KG1 (cell line): ENCODE measurements at regions not wholly inside any gene's neighbourhood (a gene's known extent, or its start where the extent isn't known, plus 50 kb on each side); places are given as distances from the start of the nearest gene placed in this dataset.
"Not testable (repeated sequence)": the region's sequence is repeated elsewhere in the genome, so short reads cannot be mapped to it uniquely, and the experiment has no call there.

ENCODE experiments used
- DNase-seq: peaks from one replicate; lab custom pipeline; 2025; lab: John Stamatoyannopoulos, UW

DNA sequence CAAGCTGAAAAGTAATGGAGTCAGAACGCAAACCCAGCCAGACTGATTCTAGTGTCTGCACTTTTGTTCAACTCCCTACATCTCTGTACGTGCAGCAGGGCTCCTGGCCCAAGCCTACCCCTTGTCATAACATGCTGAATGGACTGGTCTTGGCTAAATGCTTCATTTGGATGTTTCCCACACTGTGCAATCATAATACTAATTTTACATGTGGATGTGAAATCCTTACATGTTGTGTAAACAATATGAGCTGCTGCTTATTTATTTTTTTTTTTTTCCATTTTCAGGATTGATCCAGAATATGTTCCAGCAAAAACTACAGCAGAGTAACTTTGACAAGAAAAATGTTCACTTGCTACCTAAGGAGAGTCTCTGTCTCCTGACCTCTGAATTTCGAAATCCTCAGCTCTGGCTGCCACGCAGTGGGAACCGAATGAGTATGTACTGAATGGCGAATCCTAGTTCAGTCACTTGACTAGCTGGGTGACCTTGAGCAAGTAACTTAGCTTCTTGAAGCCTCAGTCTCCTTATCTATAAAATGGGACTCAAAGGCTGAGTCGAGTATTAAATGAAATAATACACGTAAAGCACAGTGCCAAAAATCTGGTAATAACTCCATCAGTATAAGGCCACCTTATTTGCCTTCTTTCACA, 133.4 kb downstream of the EHF start:
- DNase-seq: no peak

DNA sequence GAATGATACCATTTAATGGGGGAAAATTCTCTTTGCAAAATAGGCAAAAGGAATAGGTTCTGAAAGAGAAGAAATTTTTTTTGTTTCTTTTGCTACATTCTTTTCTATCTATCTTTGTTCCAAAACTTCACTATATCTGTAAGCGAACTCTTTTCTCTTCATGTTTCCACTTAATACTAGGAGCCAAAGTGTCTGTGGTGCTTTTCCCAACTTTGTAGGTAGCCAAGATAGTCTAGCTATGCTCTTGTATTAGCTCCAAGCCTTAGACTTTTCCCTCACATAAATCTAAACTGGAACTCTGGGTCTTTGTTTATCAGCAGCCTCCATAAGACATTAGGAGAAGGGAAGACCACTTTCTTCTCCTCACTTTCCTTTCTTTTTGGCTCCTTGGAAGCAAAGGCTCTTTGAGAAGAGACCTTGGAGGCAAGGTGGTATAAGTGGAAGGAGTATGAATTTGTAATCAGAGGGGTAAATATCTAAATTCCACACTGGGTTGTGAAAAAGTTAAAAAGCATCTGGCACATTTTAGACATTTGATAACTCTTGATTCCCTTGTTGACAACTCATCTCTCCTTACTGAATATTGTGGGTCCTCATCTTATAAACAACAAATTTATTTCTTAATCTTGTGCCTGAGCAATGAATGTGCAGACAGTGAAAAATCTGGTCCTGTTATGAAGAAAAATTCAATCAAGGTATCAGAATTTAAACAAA, 130.0 kb downstream of the EHF start:
- DNase-seq: no peak

DNA sequence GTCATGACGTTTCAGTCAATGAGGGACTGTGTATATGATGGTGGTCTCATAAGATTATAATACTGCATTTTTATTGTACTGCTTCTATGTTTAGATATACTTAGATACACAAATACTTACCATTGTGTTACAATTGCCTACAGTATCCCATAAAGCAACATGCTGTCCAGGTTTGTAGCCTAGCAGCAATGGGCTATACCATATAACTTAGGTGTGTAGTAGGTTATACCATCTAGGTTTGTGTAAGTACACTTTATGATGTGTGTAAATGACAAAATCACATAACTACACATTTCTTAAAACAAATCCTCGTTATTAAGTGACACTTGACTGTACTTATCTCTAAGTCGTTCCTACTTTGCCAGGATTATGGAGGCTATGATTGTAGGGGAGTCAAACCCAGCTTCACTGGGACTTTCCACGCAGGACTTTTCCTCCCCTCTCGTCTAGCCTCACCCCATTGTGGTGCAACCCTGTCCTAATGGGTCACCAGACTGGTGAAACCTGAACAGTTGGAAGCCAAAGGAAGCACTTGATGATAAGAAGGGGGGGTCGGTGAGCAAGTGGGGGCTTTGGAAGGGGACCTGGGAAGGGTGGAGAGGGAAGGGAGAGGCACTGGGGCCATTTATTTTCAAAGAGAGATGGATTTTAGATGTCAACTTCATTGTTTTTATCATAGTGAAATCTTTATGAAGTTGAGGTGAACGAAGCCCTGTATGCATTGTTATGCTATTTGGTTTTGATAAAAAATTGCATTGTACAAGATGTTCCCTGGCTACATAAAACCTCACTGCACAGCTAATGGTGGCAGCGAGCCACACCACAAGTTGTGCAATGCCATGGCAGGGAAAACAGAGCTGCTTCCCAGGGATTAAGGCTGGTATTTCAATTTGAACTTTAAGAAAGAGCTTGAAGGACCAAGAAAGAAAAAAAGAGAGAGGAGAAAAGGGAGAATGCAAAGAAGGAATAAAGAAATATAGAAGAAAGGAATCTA, 129.1 kb downstream of the EHF start:
- no peak for DNase-seq

DNA sequence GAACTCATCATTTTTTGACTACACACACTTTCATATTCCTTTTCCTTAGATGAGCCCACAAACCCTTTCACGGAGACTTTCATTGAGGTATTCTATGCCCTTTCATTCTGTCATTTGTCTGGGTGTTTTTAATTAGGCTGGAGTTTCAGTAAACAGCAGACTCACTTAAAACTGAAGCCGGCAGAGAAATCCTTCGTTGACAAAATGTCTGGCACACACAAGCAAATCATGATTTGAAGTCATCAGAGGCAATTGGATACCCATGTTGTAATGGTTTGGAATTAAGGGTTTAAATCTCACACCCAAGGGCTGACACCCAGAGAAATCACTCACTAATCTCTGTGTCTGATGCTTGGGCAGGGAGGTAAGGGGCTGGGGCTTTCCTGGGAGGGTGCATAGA, 127.1 kb downstream of the EHF start:
- DNase-seq: no peak

DNA sequence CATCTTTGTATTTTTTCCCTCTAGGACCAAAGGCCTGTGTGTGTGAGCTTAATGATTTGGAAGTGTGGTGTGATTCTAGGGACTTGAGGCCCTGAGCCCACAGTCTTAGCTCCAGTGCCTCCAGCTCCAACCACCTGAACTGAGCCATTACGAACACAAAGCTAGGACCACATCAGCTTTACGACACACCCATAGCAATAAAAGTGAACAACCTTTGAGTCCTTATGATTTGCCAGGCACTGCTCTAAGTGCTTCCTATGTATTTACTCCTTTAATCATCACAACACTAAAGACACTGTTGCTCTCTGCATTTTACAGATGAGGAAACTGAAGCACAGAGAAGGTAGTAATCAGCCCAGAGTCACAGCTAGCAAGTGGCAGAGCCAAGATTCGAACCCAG, 126.4 kb downstream of the EHF start:
- no peak for DNase-seq

DNA sequence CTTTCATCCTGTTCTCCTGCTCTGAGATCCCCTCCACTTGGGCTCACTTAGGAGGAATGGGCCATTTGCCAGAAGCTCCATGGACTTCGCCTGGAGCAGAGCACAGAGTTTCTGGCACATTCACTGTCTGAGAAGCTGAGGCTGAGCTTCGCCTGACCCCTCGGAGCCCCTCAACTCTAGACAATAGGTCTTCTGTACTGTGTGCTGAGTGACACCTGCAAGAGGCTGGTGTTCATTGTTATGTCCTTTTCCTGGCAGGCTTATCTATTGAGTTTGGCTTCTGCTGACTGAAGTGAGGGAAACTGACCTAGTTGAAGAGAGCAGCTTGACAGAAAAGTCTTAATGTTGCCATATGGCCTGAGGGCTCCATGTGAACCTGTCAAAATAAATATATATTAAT, 124.3 kb downstream of the EHF start:
- no peak for DNase-seq

DNA sequence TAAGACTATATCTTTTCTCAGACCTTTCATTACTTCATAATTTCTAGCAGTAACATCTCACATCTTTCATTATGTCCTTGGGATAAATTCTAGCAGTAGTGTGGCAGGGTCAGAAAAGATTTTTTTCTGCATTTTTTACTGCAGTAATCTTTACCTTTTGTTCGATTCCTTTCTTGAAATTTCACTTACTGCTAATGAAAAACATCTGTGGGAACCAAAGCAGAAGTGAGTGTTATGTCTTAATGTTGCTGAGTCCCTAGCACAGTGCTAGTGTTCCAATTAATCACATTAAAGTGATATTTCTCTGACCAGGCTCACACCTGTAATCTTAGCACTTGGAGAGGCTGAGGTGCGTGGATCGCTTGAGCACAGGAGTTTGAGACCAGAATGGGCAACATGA, 123.6 kb downstream of the EHF start:
- no peak for DNase-seq

DNA sequence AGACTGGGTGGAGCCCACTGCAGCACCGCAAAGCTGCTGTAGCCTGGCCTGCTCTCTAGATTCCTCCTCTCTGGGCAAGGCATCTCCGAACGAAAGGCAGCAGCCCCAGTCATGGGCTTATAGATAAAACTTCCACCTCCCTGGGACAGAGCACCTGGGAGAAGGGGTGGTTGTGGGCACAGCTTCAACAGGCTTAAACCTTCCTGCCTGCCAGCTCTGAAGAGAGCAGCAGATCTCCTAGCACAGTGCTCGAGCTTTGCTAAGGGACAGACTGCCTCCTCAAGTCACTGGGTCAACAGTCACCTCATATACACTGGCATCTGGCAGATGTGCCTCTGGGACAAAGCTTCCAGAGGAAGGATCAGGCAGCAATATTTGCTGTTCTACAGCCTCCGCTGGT, 117.3 kb downstream of the EHF start:
- DNase-seq: no peak

DNA sequence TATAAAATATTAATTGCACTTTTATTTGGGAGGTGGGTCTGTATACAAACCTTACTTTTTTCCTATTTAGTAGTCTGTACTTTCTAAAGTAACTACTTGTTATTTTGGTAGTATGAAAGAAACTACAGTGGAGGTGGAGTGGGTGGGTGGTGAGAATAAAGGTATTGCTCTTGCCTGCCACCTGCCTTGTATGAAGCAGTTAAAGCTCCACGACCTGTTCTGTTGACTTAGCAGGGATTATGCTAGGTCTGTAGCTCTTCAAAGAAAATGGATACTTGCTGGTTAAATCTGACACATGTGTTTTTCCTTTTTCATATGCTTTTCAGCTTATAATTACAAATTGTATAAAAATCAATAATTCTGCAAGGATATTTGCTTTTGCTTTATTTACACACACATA, 111.9 kb downstream of the EHF start:
- DNase-seq: no peak

DNA sequence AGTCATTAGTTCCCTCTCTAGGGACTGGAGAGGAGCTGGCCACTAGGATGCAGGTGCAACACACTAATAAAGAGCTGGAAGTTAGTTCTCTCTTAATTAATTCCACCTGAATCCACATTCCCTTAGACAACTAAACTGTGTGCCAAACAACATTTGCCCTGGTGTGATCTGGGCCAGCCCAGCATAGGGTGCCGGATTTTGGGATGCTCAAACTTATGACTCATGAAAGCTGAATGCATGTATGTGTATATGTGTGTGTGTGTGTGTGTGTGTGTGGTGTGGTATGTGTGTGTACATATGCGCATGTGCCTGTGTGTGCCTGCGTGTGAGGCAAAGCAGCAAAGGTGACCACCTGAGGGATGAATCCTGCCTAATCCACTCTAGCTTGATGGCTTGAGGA, 110.7 kb downstream of the EHF start:
- no peak for DNase-seq

DNA sequence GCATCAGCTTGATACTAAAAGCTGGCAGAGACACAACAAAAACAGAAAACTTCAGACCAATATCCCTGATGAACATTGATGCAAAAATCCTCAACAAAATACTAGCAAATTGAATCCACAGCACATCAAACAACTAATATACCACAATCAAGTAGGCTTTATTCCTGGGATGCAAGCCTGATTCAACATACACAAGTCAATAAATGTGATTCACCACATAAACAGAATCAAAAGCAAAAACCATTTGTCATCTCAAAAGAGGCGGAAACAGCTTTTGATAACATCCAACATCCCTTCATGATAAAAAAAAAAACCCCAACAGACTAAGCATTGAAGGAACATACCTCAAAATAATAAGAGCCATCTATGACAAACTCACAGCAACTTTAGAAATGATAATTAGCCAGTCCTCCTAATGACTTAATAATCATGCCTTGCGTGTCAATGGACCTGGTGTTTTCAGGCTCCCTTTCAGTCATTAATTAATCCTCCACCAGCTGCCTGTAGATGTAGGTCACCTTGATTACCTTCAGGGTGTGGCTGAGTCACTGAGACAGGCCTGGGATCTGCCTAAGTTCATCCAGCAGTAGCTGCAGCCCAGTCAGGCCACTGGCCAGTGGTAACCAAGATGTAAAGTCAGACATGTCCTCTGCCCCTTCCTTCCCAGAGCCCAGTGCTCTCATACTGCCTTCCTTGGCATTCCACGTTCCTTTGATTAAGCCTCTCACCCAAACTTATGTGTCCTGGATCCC, 109.8 kb downstream of the EHF start:
- DNase-seq: no peak

DNA sequence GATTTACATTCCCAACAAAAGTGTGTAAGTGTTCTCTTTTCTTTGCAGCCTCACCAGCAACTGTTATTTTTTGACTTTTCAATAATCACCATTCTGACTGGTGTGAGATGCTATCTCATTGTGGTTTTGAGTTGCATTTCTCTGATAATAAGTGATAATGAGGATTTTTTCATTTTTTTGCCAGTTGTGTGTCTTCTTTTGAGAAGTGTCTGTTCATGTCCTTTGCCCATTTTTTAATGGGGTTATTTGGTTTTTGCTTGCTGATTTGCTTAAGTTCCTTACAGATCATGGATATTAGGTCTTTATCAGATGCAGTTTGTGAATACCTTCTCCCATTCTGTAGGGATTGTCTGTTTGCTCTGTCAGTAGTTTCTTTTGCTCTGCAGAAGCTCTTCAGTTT, 107.7 kb downstream of the EHF start:
- no peak for DNase-seq

DNA sequence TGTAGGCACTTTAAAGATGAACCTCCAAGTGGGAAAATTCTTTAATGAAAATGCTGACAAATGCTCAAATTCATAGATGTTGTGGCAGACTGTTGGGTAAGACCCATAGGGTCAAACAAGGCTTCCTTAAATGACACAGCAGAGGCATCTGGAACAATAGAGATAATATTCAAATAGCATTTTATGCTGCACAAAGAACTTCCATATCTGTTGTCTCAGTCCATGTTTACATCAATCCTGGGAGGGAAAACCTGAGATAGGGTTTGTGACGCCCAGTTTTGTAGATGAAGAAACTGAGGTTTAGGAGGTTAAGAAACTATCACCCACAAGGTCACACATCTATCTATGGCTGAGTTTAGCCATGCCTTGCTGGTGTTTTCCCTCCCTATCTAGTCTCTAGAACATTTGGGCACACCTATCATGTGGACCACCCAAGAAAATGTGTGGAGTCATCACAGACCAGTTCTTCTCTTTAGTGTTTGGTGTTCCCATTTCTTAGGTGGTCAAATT, 106.4 kb downstream of the EHF start:
- no peak for DNase-seq

DNA sequence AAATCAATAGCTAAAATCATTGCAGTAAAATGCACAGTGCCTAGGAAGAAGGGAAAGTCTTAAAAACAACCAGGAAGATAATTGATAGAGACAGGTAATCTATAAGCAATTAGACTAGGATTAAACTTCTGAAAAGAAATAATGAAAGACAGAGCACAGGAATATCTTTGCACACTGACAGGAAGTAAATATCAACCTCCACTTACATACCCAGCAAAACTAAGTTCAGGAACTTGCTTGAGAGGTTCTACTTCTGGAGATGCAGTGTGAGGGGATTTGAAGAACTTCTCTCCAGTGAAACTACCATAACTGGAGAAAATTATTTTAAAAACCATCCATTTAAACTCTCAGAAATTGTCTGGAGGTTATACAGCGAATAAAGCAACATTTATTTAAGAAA, 104.1 kb downstream of the EHF start:
- no peak for DNase-seq

DNA sequence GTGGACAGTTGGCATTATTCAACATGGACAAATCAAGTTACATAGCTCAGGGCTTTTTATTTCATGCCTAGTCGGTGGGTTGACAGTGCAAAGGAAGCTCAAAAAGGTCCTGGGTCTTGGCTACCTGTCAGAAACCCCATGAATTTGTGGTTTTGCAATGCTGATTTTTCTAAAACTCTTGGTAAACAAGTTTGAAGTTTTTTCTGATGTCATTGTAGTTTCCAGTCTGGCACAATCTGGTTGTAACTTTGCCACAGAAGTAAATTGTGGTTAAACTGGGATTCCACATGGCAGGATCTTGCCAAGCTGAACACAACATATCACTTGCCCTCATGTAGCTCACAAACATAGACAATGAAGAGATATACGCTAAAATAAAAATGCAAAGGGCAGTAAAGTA, 100.8 kb downstream of the EHF start:
- DNase-seq: no peak

DNA sequence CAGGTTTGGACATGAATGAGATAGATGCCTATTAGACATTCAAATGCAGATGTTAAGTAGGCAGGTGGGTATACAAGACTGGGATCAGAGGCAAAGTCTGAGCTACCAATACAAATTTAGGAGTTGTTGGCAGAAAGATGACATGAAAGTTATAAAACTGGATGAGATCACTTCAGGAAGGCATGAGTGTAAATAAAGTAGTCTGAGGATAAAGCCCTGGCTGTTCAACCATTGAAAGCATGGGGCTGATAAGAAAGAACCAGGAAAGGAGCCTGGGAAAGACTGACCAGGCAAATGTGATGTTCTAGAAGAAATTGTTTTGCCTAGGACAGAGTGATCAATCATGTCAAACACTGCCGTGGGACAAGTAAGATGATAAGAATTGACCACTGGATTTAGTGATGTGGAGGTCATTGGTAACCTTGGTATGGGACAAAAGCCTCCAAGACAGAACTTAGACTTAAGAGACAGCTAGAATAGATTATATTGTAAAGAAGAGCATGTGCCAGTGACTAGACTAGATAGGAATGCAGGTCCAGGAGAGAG, 98.5 kb downstream of the EHF start:
- DNase-seq: no peak

DNA sequence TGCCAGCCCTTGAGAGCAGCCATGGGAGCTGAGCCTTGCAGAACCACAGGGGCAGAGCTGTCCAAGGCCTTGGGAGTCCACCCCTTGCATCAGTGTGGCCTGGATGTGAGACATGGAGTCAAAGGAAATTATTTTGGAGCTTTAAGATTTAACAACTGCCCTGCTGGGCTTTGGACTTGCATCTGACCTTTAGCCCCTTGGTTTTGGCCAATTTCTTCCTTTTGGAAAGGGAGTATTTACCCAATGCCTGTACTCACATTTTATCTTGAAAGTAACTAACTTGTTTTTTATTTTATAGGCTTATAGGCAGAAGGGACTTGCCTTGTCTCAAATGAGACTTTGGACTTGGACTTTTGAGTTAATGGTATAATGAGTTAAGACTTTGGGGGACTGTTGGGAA, 92.7 kb downstream of the EHF start:
- not testable (repeated sequence) for DNase-seq
